OCI-LY3 (cell line): ENCODE measurements at regions not wholly inside any gene's neighbourhood (a gene's known extent, or its start where the extent isn't known, plus 50 kb on each side); places are given as distances from the start of the nearest gene placed in this dataset.

ENCODE experiments used
- EZH2phosphoT487 ChIP-seq: fragments of 200-600 bp; shearing (Covaris generic); IDR thresholded peaks from 2 replicates; pipeline ENCODE4 v1.6.1; 2018; ENCODE audit warnings: antibody characterized with exemption, mixed run types, low read depth
- TF ChIP-seq, protein P1 (sequence below): fragments of 200-600, 300-600 bp; sonication (generic); IDR thresholded peaks from 2 replicates; pipeline ENCODE4 v1.5.1; 2014; ENCODE audit warnings: antibody characterized with exemption, low read length, low read depth

DNA sequence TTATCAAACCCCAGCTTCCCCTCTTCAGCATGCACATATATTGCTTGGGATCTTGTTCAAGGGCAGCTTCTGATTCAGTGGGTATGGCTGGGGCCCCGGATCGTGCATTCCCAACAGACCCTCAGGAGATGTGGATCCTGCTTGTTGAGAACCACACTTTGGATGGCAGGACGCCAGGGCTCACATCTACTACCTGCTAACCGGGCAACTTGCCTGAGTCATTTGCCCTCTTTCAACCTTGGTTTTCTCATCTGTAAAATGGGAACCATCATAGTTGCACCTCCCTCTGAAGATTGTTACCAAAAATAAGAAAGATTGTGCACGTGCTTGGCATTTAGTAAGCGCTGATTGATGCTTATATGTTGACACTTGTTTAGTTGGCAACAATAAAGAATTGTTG is 154.6 kb downstream of the ACKR3 start:
- no peak for TF ChIP-seq EZH2phosphoT487
- TF ChIP-seq, protein P1, sequence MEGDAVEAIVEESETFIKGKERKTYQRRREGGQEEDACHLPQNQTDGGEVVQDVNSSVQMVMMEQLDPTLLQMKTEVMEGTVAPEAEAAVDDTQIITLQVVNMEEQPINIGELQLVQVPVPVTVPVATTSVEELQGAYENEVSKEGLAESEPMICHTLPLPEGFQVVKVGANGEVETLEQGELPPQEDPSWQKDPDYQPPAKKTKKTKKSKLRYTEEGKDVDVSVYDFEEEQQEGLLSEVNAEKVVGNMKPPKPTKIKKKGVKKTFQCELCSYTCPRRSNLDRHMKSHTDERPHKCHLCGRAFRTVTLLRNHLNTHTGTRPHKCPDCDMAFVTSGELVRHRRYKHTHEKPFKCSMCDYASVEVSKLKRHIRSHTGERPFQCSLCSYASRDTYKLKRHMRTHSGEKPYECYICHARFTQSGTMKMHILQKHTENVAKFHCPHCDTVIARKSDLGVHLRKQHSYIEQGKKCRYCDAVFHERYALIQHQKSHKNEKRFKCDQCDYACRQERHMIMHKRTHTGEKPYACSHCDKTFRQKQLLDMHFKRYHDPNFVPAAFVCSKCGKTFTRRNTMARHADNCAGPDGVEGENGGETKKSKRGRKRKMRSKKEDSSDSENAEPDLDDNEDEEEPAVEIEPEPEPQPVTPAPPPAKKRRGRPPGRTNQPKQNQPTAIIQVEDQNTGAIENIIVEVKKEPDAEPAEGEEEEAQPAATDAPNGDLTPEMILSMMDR, result no peak
